ENCODE measurements at regions not wholly inside any gene's neighbourhood (a gene's known extent, or its start where the extent isn't known, plus 50 kb on each side); places are given as distances from the start of the nearest gene placed in this dataset.

GRCh38 chr6:95071464-95071863, 505.9 kb upstream of the MANEA start:
- DNase-seq = no peak

- DNase-seq = no peak
Observed at GRCh38 chr6:95078457-95078856, 498.9 kb upstream of the MANEA start.

- no peak for DNase-seq
Observed at GRCh38 chr6:95081231-95081630, 496.1 kb upstream of the MANEA start.

- no peak for DNase-seq
Observed at GRCh38 chr6:95081949-95082348, 495.4 kb upstream of the MANEA start.

- DNase-seq = no peak
Observed at GRCh38 chr6:95083506-95083905, 493.8 kb upstream of the MANEA start.

GRCh38 chr6:95084867-95085266, 492.5 kb upstream of the MANEA start:
- no peak for DNase-seq

GRCh38 chr6:95087394-95088097, 489.8 kb upstream of the MANEA start:
- DNase-seq = no peak

GRCh38 chr6:95091823-95092436, 485.4 kb upstream of the MANEA start:
- DNase-seq = no peak

- no peak for DNase-seq
Observed at GRCh38 chr6:95093154-95093553, 484.2 kb upstream of the MANEA start.

- DNase-seq = no peak
Observed at GRCh38 chr6:95094751-95095663, 482.3 kb upstream of the MANEA start.

GRCh38 chr6:95095855-95096254, 481.5 kb upstream of the MANEA start:
- no peak for DNase-seq

- DNase-seq = no peak
Observed at GRCh38 chr6:95099410-95099809, 477.9 kb upstream of the MANEA start.

GRCh38 chr6:95109212-95109611, 468.1 kb upstream of the MANEA start:
- DNase-seq = no peak

GRCh38 chr6:95110767-95111166, 466.6 kb upstream of the MANEA start:
- DNase-seq = no peak

GRCh38 chr6:95117236-95117635, 460.1 kb upstream of the MANEA start:
- no peak for DNase-seq

GRCh38 chr6:95119927-95120326, 457.4 kb upstream of the MANEA start:
- no peak for DNase-seq

GRCh38 chr6:95120984-95121383, 456.4 kb upstream of the MANEA start:
- DNase-seq = no peak

- DNase-seq = no peak
Observed at GRCh38 chr6:95127261-95127660, 450.1 kb upstream of the MANEA start.

GRCh38 chr6:95128439-95128838, 448.9 kb upstream of the MANEA start:
- no peak for DNase-seq

- DNase-seq = no peak
Observed at GRCh38 chr6:95128947-95129346, 448.4 kb upstream of the MANEA start.

- no peak for DNase-seq
Observed at GRCh38 chr6:95133578-95133977, 443.8 kb upstream of the MANEA start.

GRCh38 chr6:95135182-95135581, 442.2 kb upstream of the MANEA start:
- no peak for DNase-seq

GRCh38 chr6:95142101-95142500, 435.2 kb upstream of the MANEA start:
- no peak for DNase-seq

Measured in activated naive CD4-positive, alpha-beta T cell treated with anti-CD3 and anti-CD28 coated beads, Interleukin-2, amount 50 U/mL, for 16 hours (primary cell).